Transverse colon (tissue), 4 donors: ENCODE measurements at regions not wholly inside any gene's neighbourhood (a gene's known extent, or its start where the extent isn't known, plus 50 kb on each side); places are given as distances from the start of the nearest gene placed in this dataset.

Experiments
- DNase-seq: peaks from one replicate; pipeline ENCODE4 v3.0.0-alpha.2; 2019
- H3K27ac ChIP-seq, 4 donors: fragments of 200-600 bp; sonication (generic); 2 replicates each; pipeline ENCODE4 v1.5.1; 2016 to 2018; ENCODE audit warnings: inconsistent platforms in 4 of 4
- H3K27me3 ChIP-seq: fragments of 200-600 bp; sonication (generic); 2 replicates; pipeline ENCODE4 v1.5.1; 2017; ENCODE audit warnings: inconsistent platforms
- H3K36me3 ChIP-seq, 4 donors: fragments of 200-600 bp; sonication (generic); 2 replicates each; pipeline ENCODE4 v1.5.1; 2017 to 2019; ENCODE audit warnings: inconsistent platforms in 4 of 4
- H3K4me1 ChIP-seq, 4 donors: fragments of 200-600 bp; sonication (generic); 2 replicates each; pipeline ENCODE4 v1.5.1; 2017 to 2020; ENCODE audit warnings: inconsistent platforms in 4 of 4
- H3K4me3 ChIP-seq, 4 donors: fragments of 200-600 bp; sonication (generic); 1 replicate in 1 of 4; 2 replicates in 3 of 4; pipeline versions ENCODE4 v1.5.1 to v1.6.1; 2017 to 2019; ENCODE audit warnings: inconsistent platforms in 4 of 4
- H3K9me3 ChIP-seq, 2 donors: fragments of 200-600 bp; sonication (generic); 2 replicates each; pipeline ENCODE4 v1.5.1; 2017 to 2019; ENCODE audit warnings: inconsistent platforms in 2 of 2
- EP300 ChIP-seq: sonication (generic); formaldehyde crosslinking; IDR thresholded peaks from one replicate; pipeline ENCODE4 v1.6.1; 2017; ENCODE audit warnings: antibody characterized with exemption, low read depth
- POLR2A ChIP-seq: fragments of 450-650 bp; IDR thresholded peaks from one replicate; pipeline ENCODE4 v1.6.1; 2016; ENCODE audit warnings: antibody characterized with exemption, mild to moderate bottlenecking, moderate library complexity
- POLR2AphosphoS5 ChIP-seq, 3 donors: sonication (generic); formaldehyde crosslinking; IDR thresholded peaks; one replicate each; pipeline ENCODE4 v1.6.1; 2016; ENCODE audit warnings: antibody characterized with exemption in 3 of 3
- WGBS, 2 donors: methylation state at CpG; one replicate each; pipeline ENCODE4 v1.1.5; 2018; ENCODE audit warnings: low coverage in 1 of 2; 5-methylcytosine and 5-hydroxymethylcytosine counted together
- in situ Hi-C, 4 donors: fragments of 200-750 bp; cut with MboI; loops; one replicate each; pipeline versions ENCODE4 v1.15.0 to v1.15.1; 2017; ENCODE audit warnings: low sequenced_read_pairs in 3 of 4, low pct_ligation_motif_present in 1 of 4, low pct_unique_long_range_greater_than_20kb in 1 of 4
- intact Hi-C: fragments of 100-400 bp; cut with DNase I; formaldehyde crosslinking; loops from one replicate; pipeline ENCODE4 v1.15.1; 2023; ENCODE audit warnings: low total_unique reads
- TF ChIP-seq, protein P1 (sequence below), 5 experiments: fragments of 200-600 bp in 3 of 5; fragments of 450-650 bp in 2 of 5; sonication (generic) in 3 of 5; IDR thresholded peaks; 1 replicate in 2 of 5; 2 replicates in 3 of 5; pipeline ENCODE4 v1.5.1; 2016 to 2017; ENCODE audit warnings: antibody characterized with exemption in 5 of 5, inconsistent platforms in 3 of 5, mild to moderate bottlenecking in 2 of 5, moderate library complexity in 1 of 5

DNA sequence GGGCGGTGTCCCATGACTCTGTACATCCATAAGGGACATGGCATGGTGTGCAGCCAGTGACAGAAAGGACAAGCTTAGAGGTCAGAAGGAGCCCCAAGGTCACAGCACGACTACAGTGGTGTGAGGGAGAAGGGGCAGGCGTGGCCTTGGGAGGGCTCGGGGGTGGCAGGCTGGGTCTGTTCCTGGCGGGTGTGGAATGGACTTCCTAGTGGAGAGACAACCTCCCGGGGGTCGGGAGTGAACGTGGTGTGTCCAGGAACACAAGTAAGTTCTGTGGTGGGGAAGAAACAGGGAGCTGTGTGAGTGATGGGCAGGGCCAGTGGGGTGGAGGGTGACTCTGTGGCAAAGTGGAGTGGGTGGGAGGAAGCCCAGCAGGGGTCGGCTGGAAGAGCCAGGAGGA lies 279.3 kb downstream of the TEX29 start:
- intact Hi-C loops (no loop called here), in situ Hi-C loops (no loop called here)
- no peak for TF ChIP-seq POLR2AphosphoS5 (IDR thresholded peaks at IDR 0.05)
- TF ChIP-seq EP300 = no peak
- TF ChIP-seq, protein P1, sequence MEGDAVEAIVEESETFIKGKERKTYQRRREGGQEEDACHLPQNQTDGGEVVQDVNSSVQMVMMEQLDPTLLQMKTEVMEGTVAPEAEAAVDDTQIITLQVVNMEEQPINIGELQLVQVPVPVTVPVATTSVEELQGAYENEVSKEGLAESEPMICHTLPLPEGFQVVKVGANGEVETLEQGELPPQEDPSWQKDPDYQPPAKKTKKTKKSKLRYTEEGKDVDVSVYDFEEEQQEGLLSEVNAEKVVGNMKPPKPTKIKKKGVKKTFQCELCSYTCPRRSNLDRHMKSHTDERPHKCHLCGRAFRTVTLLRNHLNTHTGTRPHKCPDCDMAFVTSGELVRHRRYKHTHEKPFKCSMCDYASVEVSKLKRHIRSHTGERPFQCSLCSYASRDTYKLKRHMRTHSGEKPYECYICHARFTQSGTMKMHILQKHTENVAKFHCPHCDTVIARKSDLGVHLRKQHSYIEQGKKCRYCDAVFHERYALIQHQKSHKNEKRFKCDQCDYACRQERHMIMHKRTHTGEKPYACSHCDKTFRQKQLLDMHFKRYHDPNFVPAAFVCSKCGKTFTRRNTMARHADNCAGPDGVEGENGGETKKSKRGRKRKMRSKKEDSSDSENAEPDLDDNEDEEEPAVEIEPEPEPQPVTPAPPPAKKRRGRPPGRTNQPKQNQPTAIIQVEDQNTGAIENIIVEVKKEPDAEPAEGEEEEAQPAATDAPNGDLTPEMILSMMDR (IDR thresholded peaks at IDR 0.05) = no peak
- TF ChIP-seq POLR2A = no peak
- Histone ChIP-seq H3K27me3 (no peaks in the 10 kb centered on the region), H3K36me3 (no peaks in the 10 kb centered on the region), H3K4me3 (no peak overlapping the region), H3K9me3 (no peaks in the 10 kb centered on the region), H3K27ac (no peak overlapping the region), H3K4me1 (no peaks in the 10 kb centered on the region)
- no peak for DNase-seq
- 73% methylated on average over 9 of the region's 9 CpGs; no CpG with 5 or more reads in 1 of the 2 donors for WGBS, 2 donors

- intact Hi-C loops (no loop called here), in situ Hi-C loops (no loop called here)
- no peak overlapping the region for H3K4me3 ChIP-seq
- H3K27me3 ChIP-seq = no peaks in the 10 kb centered on the region
- H3K4me1 ChIP-seq = no peaks in the 10 kb centered on the region
- no peaks in the 10 kb centered on the region for H3K36me3 ChIP-seq
- TF ChIP-seq, protein P1 (IDR thresholded peaks at IDR 0.05) = no peak
- TF ChIP-seq POLR2A = no peak
- TF ChIP-seq POLR2AphosphoS5 (IDR thresholded peaks at IDR 0.05) = no peak
- TF ChIP-seq EP300 = no peak
- no peak for DNase-seq
- H3K9me3 ChIP-seq = no peaks in the 10 kb centered on the region
- no peak overlapping the region for H3K27ac ChIP-seq
- WGBS, 2 donors = 97% methylated on average over 21 of the region's 21 CpGs; no CpG with 5 or more reads in 1 of the 2 donors
Observed at GRCh38 chr13:111602874-111603273, 282.4 kb downstream of the TEX29 start.

DNA sequence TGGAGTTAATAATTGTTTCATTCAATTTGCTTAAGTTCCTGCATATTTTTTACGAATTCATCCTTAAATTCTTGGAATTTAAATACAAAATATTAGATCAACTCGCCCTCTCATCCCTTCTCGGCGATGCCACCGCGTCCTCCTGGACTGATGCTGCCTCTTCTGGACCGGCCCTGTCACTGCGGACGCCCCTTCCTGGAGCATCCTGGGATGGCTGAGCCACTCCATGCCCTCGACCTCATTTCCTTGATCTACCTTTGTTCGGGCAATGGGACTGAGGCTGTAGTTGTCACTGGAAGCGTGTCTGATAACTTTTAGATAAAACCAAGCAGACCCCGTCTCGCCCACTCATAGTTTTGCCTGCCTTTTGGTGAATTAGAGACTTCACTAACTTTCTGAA lies 283.7 kb downstream of the TEX29 start:
- in situ Hi-C loops = no loop called here
- Histone ChIP-seq H3K27me3 (no peaks in the 10 kb centered on the region), H3K27ac (no peak overlapping the region), H3K36me3 (no peaks in the 10 kb centered on the region), H3K4me1 (no peaks in the 10 kb centered on the region), H3K4me3 (no peak overlapping the region), H3K9me3 (no peaks in the 10 kb centered on the region)
- intact Hi-C loops = no loop called here
- no peak for TF ChIP-seq EP300
- TF ChIP-seq, protein P1 (IDR thresholded peaks at IDR 0.05) = no peak
- 81% methylated on average over 6 to 14 of the region's 14 CpGs for WGBS, 2 donors
- no peak for DNase-seq

DNA sequence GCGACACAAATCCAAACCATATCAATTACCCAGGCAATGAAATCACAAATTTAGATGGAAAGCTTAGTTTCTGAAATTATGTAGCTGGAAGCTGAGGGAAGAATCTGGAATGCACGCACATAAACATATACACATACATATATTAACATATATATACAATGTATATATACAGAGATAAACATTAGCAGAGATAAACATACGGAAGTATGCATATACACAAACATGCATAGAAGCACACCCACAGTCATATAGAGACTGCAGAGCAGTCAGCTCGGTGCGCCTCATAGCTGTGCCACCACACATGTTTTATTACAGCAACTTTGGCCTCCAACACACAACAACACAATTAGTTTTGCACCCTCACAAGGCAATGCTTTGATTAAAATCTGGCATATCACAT lies 288.1 kb downstream of the TEX29 start:
- intact Hi-C loops = no loop called here
- Histone ChIP-seq H3K27ac (no peak overlapping the region), H3K9me3 (no peaks in the 10 kb centered on the region), H3K4me1 (no peaks in the 10 kb centered on the region), H3K4me3 (no peak overlapping the region), H3K36me3 (no peaks in the 10 kb centered on the region), H3K27me3 (no peaks in the 10 kb centered on the region)
- in situ Hi-C loops = no loop called here
- WGBS, 2 donors = 82 to 86% methylated on average over 5 of the region's 5 CpGs
- DNase-seq = no peak
- TF ChIP-seq POLR2A = no peak
- no peak for TF ChIP-seq POLR2AphosphoS5 (IDR thresholded peaks at IDR 0.05)
- TF ChIP-seq, protein P1 (IDR thresholded peaks at IDR 0.05) = no peak
- no peak for TF ChIP-seq EP300
